GM23338 (cell line): ENCODE measurements at regions not wholly inside any gene's neighbourhood (a gene's known extent, or its start where the extent isn't known, plus 50 kb on each side); places are given as distances from the start of the nearest gene placed in this dataset.

ENCODE experiments used
- ATAC-seq: fragments of 200-7000 bp; cut with Tn5 transposase; 3 replicates; pipeline ENCODE4 v1.9.1; 2020
- DNase-seq: peaks from one replicate; pipeline ENCODE4 v3.0.0-alpha.2; 2015; ENCODE audit warnings: low spot score
- H2AFZ ChIP-seq: fragments of 200-600 bp; sonication (generic); 2 replicates; pipeline ENCODE4 v1.8.0; 2016; ENCODE audit warnings: antibody characterized with exemption, mild to moderate bottlenecking, moderate library complexity
- H3F3A ChIP-seq: fragments of 200-600 bp; sonication (generic); replicated peaks from 2 replicates; pipeline ENCODE4 v1.8.0; 2017; ENCODE audit warnings: antibody characterized with exemption, mixed run types, low read depth
- H3K27ac ChIP-seq: fragments of 200-600 bp; sonication (generic); 2 replicates; pipeline ENCODE4 v1.6.1; 2016; ENCODE audit warnings: low read depth
- H3K27me3 ChIP-seq: fragments of 200-600 bp; sonication (generic); 2 replicates; pipeline ENCODE4 v1.8.0; 2016; ENCODE audit warnings: mild to moderate bottlenecking, mixed run types, moderate library complexity; ENCODE audit not compliant: insufficient read depth
- H3K36me3 ChIP-seq: fragments of 200-600 bp; sonication (generic); 2 replicates; pipeline ENCODE4 v1.8.0; 2016; ENCODE audit warnings: mild to moderate bottlenecking; ENCODE audit not compliant: insufficient read depth
- H3K4me1 ChIP-seq: fragments of 200-600 bp; sonication (generic); 2 replicates; pipeline ENCODE4 v1.8.0; 2016; ENCODE audit warnings: mild to moderate bottlenecking, moderate library complexity; ENCODE audit not compliant: insufficient read depth
- H3K4me2 ChIP-seq: fragments of 200-600 bp; sonication (generic); 2 replicates; pipeline ENCODE4 v1.7.1; 2017; ENCODE audit warnings: mixed run types
- H3K4me3 ChIP-seq: fragments of 200-600 bp; sonication (generic); 2 replicates; pipeline ENCODE4 v1.6.1; 2016; ENCODE audit warnings: mixed run types
- H3K79me2 ChIP-seq: fragments of 200-600 bp; sonication (generic); replicated peaks from 2 replicates; pipeline ENCODE4 v1.8.0; 2017; ENCODE audit warnings: mild to moderate bottlenecking; ENCODE audit not compliant: insufficient read depth
- H3K9me2 ChIP-seq: fragments of 200-600 bp; sonication (generic); 2 replicates; pipeline ENCODE4 v1.8.0; 2017; ENCODE audit not compliant: insufficient read depth
- H4K20me1 ChIP-seq: fragments of 200-600 bp; sonication (generic); replicated peaks from 2 replicates; pipeline ENCODE4 v1.8.0; 2017; ENCODE audit warnings: mild to moderate bottlenecking; ENCODE audit not compliant: insufficient read depth
- H3K27ac Mint-ChIP-seq: 2 replicates; pipeline ENCODE4 v1.8.0; 2020; ENCODE audit warnings: inconsistent platforms, mild to moderate bottlenecking, moderate library complexity, mixed read lengths
- H3K27me3 Mint-ChIP-seq: 3 replicates; pipeline ENCODE4 v1.8.0; 2022; ENCODE audit warnings: low read depth, mild to moderate bottlenecking, moderate library complexity, mixed read lengths, inconsistent platforms; ENCODE audit not compliant: insufficient read depth, poor library complexity
- H3K36me3 Mint-ChIP-seq: 3 replicates; pipeline ENCODE4 v1.8.0; 2021; ENCODE audit warnings: low read depth, mild to moderate bottlenecking, inconsistent platforms, moderate library complexity, mixed read lengths
- H3K4me1 Mint-ChIP-seq: 3 replicates; pipeline ENCODE4 v1.8.0; 2020; ENCODE audit warnings: mild to moderate bottlenecking, inconsistent platforms, mixed read lengths
- H3K4me3 Mint-ChIP-seq: 3 replicates; pipeline ENCODE4 v1.8.0; 2021; ENCODE audit warnings: moderate library complexity, mild to moderate bottlenecking, inconsistent platforms, mixed read lengths
- H3K9me3 Mint-ChIP-seq: 3 replicates; pipeline ENCODE4 v1.8.0; 2020; ENCODE audit warnings: moderate library complexity, mild to moderate bottlenecking, inconsistent platforms, mixed read lengths
- CREB1 ChIP-seq: fragments of 250-450 bp; sonication (Bioruptor Pico); IDR thresholded peaks from 2 replicates; pipeline ENCODE4 v1.5.0; 2020; ENCODE audit warnings: low read depth, mild to moderate bottlenecking, moderate library complexity
- ETS1 ChIP-seq: IDR thresholded peaks from 2 replicates; pipeline ENCODE4 v1.6.1; 2016; ENCODE audit warnings: antibody characterized with exemption
- EZH2 ChIP-seq: fragments of 200-600 bp; sonication (generic); IDR thresholded peaks from one replicate; pipeline ENCODE4 v1.8.0; 2017; ENCODE audit warnings: antibody characterized with exemption, mild to moderate bottlenecking, low read depth; ENCODE audit not compliant: unreplicated experiment
- EZH2phosphoT487 ChIP-seq: fragments of 200-600 bp; sonication (generic); IDR thresholded peaks from one replicate; pipeline ENCODE4 v1.8.1; 2018; ENCODE audit warnings: antibody characterized with exemption; ENCODE audit not compliant: unreplicated experiment
- JUNB ChIP-seq: IDR thresholded peaks from one replicate; pipeline ENCODE4 v1.6.1; 2016; ENCODE audit warnings: antibody characterized with exemption; ENCODE audit not compliant: unreplicated experiment
- NANOG ChIP-seq: IDR thresholded peaks from 2 replicates; pipeline ENCODE4 v1.6.1; 2016; ENCODE audit warnings: antibody characterized with exemption, borderline replicate concordance
- POLR2AphosphoS5 ChIP-seq: IDR thresholded peaks from 2 replicates; pipeline ENCODE4 v1.6.1; 2016; ENCODE audit warnings: antibody characterized with exemption, low read depth
- REST ChIP-seq: IDR thresholded peaks from one replicate; pipeline ENCODE4 v1.6.1; 2018; ENCODE audit warnings: antibody characterized with exemption; ENCODE audit not compliant: unreplicated experiment
- STAT1 ChIP-seq: IDR thresholded peaks from one replicate; pipeline ENCODE4 v1.6.1; 2016; ENCODE audit warnings: antibody characterized with exemption; ENCODE audit not compliant: unreplicated experiment
- ZNF114 ChIP-seq: fragments of 250-450 bp; sonication (Bioruptor Pico); IDR thresholded peaks from 2 replicates; pipeline ENCODE4 v1.5.0; 2020; ENCODE audit warnings: mild to moderate bottlenecking, moderate library complexity
- ZNF331 ChIP-seq: fragments of 250-450 bp; sonication (Bioruptor Pico); IDR thresholded peaks from 2 replicates; pipeline ENCODE4 v1.5.0; 2020; ENCODE audit warnings: low read depth, mild to moderate bottlenecking, moderate library complexity
- ZNF462 ChIP-seq: fragments of 250-450 bp; sonication (Bioruptor Pico); IDR thresholded peaks from 2 replicates; pipeline ENCODE4 v1.5.0; 2020; ENCODE audit warnings: mild to moderate bottlenecking, moderate library complexity
- TF ChIP-seq, protein P1 (sequence below), 2 experiments: fragments of 200-600 bp in 1 of 2; sonication (generic) in 1 of 2; conservative IDR thresholded peaks; 2 replicates each; pipeline versions ENCODE4 v1.5.1 to v1.6.1; 2016 to 2017; ENCODE audit warnings: antibody characterized with exemption in 2 of 2, low read depth in 2 of 2, mild to moderate bottlenecking in 2 of 2, moderate library complexity in 1 of 2

DNA sequence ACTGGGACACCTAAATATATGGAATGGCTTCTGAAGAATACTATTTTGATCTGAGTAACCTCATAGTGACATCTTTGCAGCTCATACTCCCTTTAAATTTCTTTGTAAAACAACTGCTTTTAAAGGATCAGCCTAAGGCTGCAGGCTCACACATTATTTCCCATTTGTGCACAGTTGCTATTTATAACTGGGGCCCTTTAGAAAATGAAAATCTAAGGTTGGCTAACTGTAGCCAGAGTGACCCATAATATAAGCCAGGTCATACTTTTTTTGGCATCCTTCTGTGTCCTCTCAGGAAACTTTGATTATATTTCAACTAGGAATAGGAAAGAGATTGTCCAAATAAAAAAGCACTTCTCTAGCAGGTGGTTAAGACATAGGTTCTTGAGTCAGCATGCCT is 123.6 kb upstream of the RASGEF1B start:
- no peaks in the 10 kb centered on the region for H3K36me3 Mint-ChIP-seq
- no peaks in the 10 kb centered on the region for H3F3A ChIP-seq
- no peak overlapping the region for H3K4me3 ChIP-seq
- ATAC-seq (no peak), DNase-seq (no peak)
- no peak overlapping the region for H3K27ac ChIP-seq
- H3K4me3 Mint-ChIP-seq: no peak overlapping the region
- no peaks in the 10 kb centered on the region for H3K9me3 Mint-ChIP-seq
- H3K79me2 ChIP-seq: no peaks in the 10 kb centered on the region
- H3K27me3 Mint-ChIP-seq: peaks cover 3% of the 10 kb centered on the region
- H4K20me1 ChIP-seq: no peaks in the 10 kb centered on the region
- H3K4me1 ChIP-seq: peaks cover 14% of the 10 kb centered on the region
- H3K36me3 ChIP-seq: no peaks in the 10 kb centered on the region
- no peak overlapping the region for H3K4me2 ChIP-seq
- TF ChIP-seq CREB1 (CRISPR knock-in tag): no peak
- no peak for TF ChIP-seq JUNB
- TF ChIP-seq ZNF114 (CRISPR knock-in tag): no peak
- TF ChIP-seq POLR2AphosphoS5: no peak
- TF ChIP-seq ETS1: no peak
- no peak for TF ChIP-seq ZNF462
- TF ChIP-seq EZH2phosphoT487: no peak
- no peak for TF ChIP-seq NANOG
- no peak for TF ChIP-seq EZH2
- no peak for TF ChIP-seq REST
- no peak for TF ChIP-seq STAT1
- TF ChIP-seq, protein P1, sequence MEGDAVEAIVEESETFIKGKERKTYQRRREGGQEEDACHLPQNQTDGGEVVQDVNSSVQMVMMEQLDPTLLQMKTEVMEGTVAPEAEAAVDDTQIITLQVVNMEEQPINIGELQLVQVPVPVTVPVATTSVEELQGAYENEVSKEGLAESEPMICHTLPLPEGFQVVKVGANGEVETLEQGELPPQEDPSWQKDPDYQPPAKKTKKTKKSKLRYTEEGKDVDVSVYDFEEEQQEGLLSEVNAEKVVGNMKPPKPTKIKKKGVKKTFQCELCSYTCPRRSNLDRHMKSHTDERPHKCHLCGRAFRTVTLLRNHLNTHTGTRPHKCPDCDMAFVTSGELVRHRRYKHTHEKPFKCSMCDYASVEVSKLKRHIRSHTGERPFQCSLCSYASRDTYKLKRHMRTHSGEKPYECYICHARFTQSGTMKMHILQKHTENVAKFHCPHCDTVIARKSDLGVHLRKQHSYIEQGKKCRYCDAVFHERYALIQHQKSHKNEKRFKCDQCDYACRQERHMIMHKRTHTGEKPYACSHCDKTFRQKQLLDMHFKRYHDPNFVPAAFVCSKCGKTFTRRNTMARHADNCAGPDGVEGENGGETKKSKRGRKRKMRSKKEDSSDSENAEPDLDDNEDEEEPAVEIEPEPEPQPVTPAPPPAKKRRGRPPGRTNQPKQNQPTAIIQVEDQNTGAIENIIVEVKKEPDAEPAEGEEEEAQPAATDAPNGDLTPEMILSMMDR (conservative IDR thresholded peaks at IDR 0.05; ENCODE audit: low read depth in 2 of 2): no peak
- no peak for TF ChIP-seq ZNF331
- H3K4me1 Mint-ChIP-seq: peaks cover 13% of the 10 kb centered on the region
- H3K27ac Mint-ChIP-seq: no peak overlapping the region
- H3K9me2 ChIP-seq: no peaks in the 10 kb centered on the region
- H2AFZ ChIP-seq: no peak overlapping the region
- H3K27me3 ChIP-seq: no peaks in the 10 kb centered on the region
